Endodermal cell (in vitro differentiated cells): ENCODE measurements at regions not wholly inside any gene's neighbourhood (a gene's known extent, or its start where the extent isn't known, plus 50 kb on each side); places are given as distances from the start of the nearest gene placed in this dataset.

Source experiments
- DNase-seq: peaks from one replicate; pipeline ENCODE4 v3.0.0-alpha.2; 2017
- H3K27ac ChIP-seq: 2 replicates; pipeline ENCODE4 v1.5.1; 2013; ENCODE audit warnings: mild to moderate bottlenecking, low read depth, low read length, moderate library complexity
- H3K27me3 ChIP-seq: 2 replicates; pipeline ENCODE4 v1.6.1; 2013; ENCODE audit warnings: mild to moderate bottlenecking, low read length, moderate library complexity; ENCODE audit not compliant: insufficient read depth, control insufficient read depth, poor library complexity, severe bottlenecking
- H3K36me3 ChIP-seq: 2 replicates; pipeline ENCODE4 v1.7.0; 2013; ENCODE audit warnings: mild to moderate bottlenecking, low read length, moderate library complexity; ENCODE audit not compliant: control insufficient read depth, insufficient read depth
- H3K4me1 ChIP-seq: one replicate; pipeline ENCODE4 v1.7.0; 2013; ENCODE audit warnings: low read length; ENCODE audit not compliant: control insufficient read depth, insufficient read depth
- H3K4me3 ChIP-seq: 2 replicates; pipeline ENCODE4 v1.5.1; 2013; ENCODE audit warnings: mild to moderate bottlenecking, low read length, moderate library complexity
- H3K9ac ChIP-seq: 2 replicates; pipeline ENCODE4 v1.6.1; 2013; ENCODE audit warnings: mild to moderate bottlenecking, low read length, moderate library complexity; ENCODE audit not compliant: poor library complexity, severe bottlenecking; ENCODE audit errors: extremely low read depth
- H3K9me3 ChIP-seq: 2 replicates; pipeline ENCODE4 v1.6.1; 2013; ENCODE audit warnings: mild to moderate bottlenecking, low read length, moderate library complexity; ENCODE audit not compliant: control insufficient read depth
- H3K27ac Mint-ChIP-seq: 2 replicates; pipeline ENCODE4 v1.8.0; 2020; ENCODE audit warnings: mixed read lengths
- H3K27me3 Mint-ChIP-seq: 2 replicates; pipeline ENCODE4 v1.8.0; 2021; ENCODE audit warnings: mild to moderate bottlenecking, mixed read lengths; ENCODE audit not compliant: insufficient read depth
- H3K36me3 Mint-ChIP-seq: 2 replicates; pipeline ENCODE4 v1.8.0; 2020; ENCODE audit warnings: low read depth, mixed read lengths
- H3K4me1 Mint-ChIP-seq: 2 replicates; pipeline ENCODE4 v1.8.0; 2020; ENCODE audit warnings: mixed read lengths
- H3K4me3 Mint-ChIP-seq: 2 replicates; pipeline ENCODE4 v1.8.0; 2020; ENCODE audit warnings: mild to moderate bottlenecking, moderate library complexity, mixed read lengths
- H3K9me3 Mint-ChIP-seq: 2 replicates; pipeline ENCODE4 v1.8.0; 2020; ENCODE audit warnings: mild to moderate bottlenecking, mixed read lengths
- WGBS, 2 experiments: methylation state at CpG; one replicate each; pipeline versions ENCODE4 v1.1.5 to v1.1.7; 2013; ENCODE audit warnings: missing lambda C conversion rate in 2 of 2, mixed read lengths in 1 of 2; ENCODE audit not compliant: insufficient coverage in 1 of 2, insufficient read length in 1 of 2; 5-methylcytosine and 5-hydroxymethylcytosine counted together
- TF ChIP-seq, protein P1 (sequence below): fragments of 200-600 bp; sonication (generic); conservative IDR thresholded peaks from 2 replicates; pipeline ENCODE4 v1.5.0; 2021; ENCODE audit warnings: antibody characterized with exemption, mild to moderate bottlenecking

DNA sequence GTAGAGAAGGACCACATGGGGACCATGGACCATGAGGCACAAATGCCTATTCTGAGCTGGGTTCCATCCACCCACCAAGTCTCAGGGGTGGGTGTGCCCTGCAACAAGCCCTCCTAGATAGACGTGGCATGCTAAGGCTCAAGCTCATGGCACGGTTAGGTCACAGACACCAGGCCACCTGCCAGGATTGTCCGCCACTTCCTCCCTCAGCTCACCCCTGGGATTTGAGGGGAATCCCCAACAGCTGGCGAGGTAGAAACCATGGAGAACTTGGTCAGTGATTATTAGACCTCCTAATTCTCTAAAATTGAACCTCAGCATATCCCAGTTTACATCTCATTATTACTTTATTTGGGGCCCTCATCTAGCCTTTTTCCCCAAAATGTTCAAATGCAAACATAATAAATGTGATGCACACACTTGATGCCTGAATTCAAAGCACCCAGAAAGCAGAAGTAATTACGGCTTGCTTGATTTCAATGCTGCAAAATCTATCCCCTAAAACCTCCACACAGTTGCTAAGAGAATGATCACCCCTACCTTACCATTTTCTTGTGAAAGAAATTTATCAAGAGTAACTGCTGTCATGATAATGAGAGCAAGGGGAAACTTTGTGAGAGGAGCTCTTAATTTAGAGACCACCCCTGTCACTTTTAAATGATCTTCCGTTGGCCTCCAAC, 366.6 kb upstream of the PFKP start:
- Histone ChIP-seq H3K9me3 (no peaks in the 10 kb centered on the region), H3K27me3 (no peaks in the 10 kb centered on the region), H3K36me3 (no peaks in the 10 kb centered on the region), H3K4me3 (no peak overlapping the region), H3K9ac (no peak overlapping the region), H3K27ac (no peak overlapping the region), H3K4me1 (no peaks in the 10 kb centered on the region)
- no peak for DNase-seq
- Mint-ChIP-seq H3K27me3 (no peaks in the 10 kb centered on the region), H3K9me3 (no peaks in the 10 kb centered on the region), H3K27ac (no peak overlapping the region), H3K4me1 (peaks cover 6% of the 10 kb centered on the region), H3K4me3 (no peak overlapping the region), H3K36me3 (no peaks in the 10 kb centered on the region)
- WGBS, 2 experiments = 83 to 94% methylated on average over 1 to 5 of the region's 6 CpGs
- TF ChIP-seq, protein P1, sequence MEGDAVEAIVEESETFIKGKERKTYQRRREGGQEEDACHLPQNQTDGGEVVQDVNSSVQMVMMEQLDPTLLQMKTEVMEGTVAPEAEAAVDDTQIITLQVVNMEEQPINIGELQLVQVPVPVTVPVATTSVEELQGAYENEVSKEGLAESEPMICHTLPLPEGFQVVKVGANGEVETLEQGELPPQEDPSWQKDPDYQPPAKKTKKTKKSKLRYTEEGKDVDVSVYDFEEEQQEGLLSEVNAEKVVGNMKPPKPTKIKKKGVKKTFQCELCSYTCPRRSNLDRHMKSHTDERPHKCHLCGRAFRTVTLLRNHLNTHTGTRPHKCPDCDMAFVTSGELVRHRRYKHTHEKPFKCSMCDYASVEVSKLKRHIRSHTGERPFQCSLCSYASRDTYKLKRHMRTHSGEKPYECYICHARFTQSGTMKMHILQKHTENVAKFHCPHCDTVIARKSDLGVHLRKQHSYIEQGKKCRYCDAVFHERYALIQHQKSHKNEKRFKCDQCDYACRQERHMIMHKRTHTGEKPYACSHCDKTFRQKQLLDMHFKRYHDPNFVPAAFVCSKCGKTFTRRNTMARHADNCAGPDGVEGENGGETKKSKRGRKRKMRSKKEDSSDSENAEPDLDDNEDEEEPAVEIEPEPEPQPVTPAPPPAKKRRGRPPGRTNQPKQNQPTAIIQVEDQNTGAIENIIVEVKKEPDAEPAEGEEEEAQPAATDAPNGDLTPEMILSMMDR = no peak

GRCh38 chr10:2688958-2689357, 378.4 kb upstream of the PFKP start:
- H3K27ac ChIP-seq = no peak overlapping the region
- H3K4me1 ChIP-seq = no peaks in the 10 kb centered on the region
- H3K9me3 ChIP-seq = no peaks in the 10 kb centered on the region
- no peak for DNase-seq
- no peaks in the 10 kb centered on the region for H3K36me3 ChIP-seq
- 57 to 71% methylated on average over 1 of the region's 1 CpG for WGBS, 2 experiments
- H3K4me1 Mint-ChIP-seq = no peaks in the 10 kb centered on the region
- H3K36me3 Mint-ChIP-seq = no peaks in the 10 kb centered on the region
- no peak overlapping the region for H3K9ac ChIP-seq
- H3K27me3 ChIP-seq = no peaks in the 10 kb centered on the region
- H3K27me3 Mint-ChIP-seq = no peaks in the 10 kb centered on the region
- TF ChIP-seq, protein P1 = no peak
- no peak overlapping the region for H3K27ac Mint-ChIP-seq
- H3K4me3 ChIP-seq = no peak overlapping the region
- H3K4me3 Mint-ChIP-seq = no peak overlapping the region
- no peaks in the 10 kb centered on the region for H3K9me3 Mint-ChIP-seq

DNA sequence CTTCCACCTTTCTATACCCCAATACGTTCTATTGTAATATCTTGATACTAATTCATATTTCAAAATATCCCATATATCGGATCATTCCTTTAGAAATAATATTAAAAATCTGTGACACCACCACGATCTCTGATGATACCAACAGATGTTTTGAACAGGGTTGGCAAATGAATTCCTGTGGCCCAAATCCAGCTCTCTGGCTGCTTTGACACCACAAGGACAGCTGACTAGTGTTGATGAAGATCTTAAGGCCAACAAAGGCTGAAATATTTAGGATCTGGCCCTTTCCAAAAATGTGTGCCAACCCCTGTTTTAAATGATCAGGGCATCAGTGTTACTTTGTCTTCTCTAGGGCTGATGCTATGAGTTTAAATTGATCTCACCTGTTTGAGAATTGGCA, 380.7 kb upstream of the PFKP start:
- no peaks in the 10 kb centered on the region for H3K36me3 Mint-ChIP-seq
- H3K9me3 Mint-ChIP-seq = no peaks in the 10 kb centered on the region
- TF ChIP-seq, protein P1 = no peak
- H3K27me3 Mint-ChIP-seq = no peaks in the 10 kb centered on the region
- H3K9me3 ChIP-seq = no peaks in the 10 kb centered on the region
- H3K4me3 ChIP-seq = no peak overlapping the region
- H3K4me3 Mint-ChIP-seq = no peak overlapping the region
- no peak overlapping the region for H3K27ac Mint-ChIP-seq
- no peak overlapping the region for H3K9ac ChIP-seq
- no peaks in the 10 kb centered on the region for H3K27me3 ChIP-seq
- no peak for DNase-seq
- no peak overlapping the region for H3K27ac ChIP-seq
- no peaks in the 10 kb centered on the region for H3K4me1 ChIP-seq
- H3K4me1 Mint-ChIP-seq = no peaks in the 10 kb centered on the region
- 95 to 100% methylated on average over 3 of the region's 3 CpGs for WGBS, 2 experiments
- no peaks in the 10 kb centered on the region for H3K36me3 ChIP-seq
